C4-2B (cell line): ENCODE measurements at regions not wholly inside any gene's neighbourhood (a gene's known extent, or its start where the extent isn't known, plus 50 kb on each side); places are given as distances from the start of the nearest gene placed in this dataset.

Experiments used
- H3K27ac ChIP-seq: fragments of 450-650 bp; 2 replicates; pipeline ENCODE4 v1.5.1; 2017
- CTCF ChIP-seq: fragments of 450-650 bp; conservative IDR thresholded peaks from 2 replicates; pipeline ENCODE4 v1.5.1; 2017; ENCODE audit warnings: mild to moderate bottlenecking
- ZFX ChIP-seq: fragments of 450-650 bp; IDR thresholded peaks from 2 replicates; pipeline ENCODE4 v1.6.1; 2017

DNA sequence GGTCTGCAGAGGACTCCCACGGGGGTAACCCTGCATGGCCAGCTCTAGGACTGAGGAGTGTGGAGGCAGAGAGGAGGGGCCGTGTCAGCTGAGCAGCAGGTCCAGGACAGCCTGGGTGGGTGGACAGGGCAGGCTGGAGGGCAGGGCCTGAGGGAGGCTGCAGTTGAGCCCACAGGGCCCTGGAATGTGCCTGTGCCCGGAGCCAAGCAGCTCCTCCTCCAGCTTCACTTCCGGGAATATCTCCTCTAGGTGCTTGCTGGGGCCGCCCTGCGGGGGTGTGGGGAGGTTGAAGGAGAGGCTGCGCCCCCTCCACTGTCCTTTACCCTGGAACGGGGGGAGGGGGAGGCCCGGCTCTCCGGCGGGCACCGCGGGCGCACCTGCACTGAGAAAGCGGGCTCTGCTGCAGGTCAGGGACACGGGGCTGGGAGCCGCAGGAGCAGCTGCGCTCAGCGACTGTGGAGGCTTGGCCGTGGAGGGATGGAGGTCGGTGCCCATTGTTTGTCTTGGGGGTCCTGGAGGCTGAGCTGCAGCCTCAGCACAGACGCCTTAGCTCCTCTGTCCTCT lies 1293.2 kb downstream of the BRD1 start:
- TF ChIP-seq ZFX (no peak), CTCF (no peak)
- no peak overlapping the region for H3K27ac ChIP-seq

GRCh38 chr22:48532986-48533385 lies 1294.7 kb downstream of the BRD1 start:
- H3K27ac ChIP-seq, result no peak overlapping the region
- TF ChIP-seq ZFX (no peak), CTCF (no peak)

DNA sequence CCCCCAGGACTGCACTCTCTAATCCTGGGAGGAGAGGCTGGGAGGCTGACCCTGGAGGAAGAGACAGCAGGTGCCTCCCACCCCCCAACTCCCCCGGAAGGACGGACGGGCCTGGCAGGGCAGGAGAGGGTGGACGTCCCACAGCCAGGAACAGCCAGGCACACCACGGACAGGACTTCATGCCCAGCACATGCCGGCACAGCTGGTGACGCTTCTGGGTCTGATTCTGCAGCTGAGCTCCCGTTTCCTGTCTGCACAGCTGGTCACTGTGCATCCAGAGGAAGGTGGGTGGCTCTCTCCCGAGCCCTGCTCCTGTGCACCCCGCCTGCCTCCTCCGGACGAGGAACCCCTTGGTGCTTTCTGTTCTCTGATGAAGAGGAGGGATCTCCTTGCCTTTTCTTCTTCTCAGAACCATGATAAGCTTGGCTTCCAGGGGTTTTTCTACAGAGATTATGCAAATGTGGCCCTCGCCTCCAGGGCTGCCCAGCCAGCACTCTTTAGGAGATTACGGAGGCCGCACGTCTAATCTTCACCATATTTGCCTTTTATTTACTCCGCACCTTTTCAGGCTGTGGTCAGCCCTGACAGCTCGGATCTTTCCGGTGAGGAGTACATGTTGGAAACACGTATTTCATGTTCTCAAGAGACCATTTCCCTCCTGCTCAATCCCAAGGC lies 1295.8 kb downstream of the BRD1 start:
- H3K27ac ChIP-seq, result no peak overlapping the region
- TF ChIP-seq CTCF (no peak), ZFX (no peak)

- no peak for TF ChIP-seq ZFX
- no peak for TF ChIP-seq CTCF
- H3K27ac ChIP-seq, result no peak overlapping the region
Observed at GRCh38 chr22:48531108-48531507, 1296.6 kb downstream of the BRD1 start.

DNA sequence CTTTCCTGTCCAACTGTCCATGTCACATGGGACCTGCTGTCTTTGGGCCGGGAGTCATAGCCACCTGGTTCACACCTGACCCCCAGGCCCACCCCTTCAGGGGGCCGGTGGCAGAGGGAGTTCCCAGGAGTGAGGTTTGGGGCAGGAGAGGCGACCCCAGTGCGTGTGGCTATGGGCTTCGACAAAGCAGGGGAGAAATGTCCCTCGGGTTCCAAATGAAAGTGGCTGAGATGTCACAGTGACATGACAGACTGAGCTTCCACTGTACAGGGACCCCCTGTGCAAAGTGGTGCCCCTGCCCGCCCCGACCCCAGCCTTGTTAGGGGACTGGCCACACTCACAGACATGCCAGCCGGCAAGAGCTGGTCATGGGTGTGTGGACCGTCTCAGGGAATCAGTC lies 1297.0 kb downstream of the BRD1 start:
- TF ChIP-seq CTCF, result no peak
- no peak for TF ChIP-seq ZFX
- no peak overlapping the region for H3K27ac ChIP-seq

DNA sequence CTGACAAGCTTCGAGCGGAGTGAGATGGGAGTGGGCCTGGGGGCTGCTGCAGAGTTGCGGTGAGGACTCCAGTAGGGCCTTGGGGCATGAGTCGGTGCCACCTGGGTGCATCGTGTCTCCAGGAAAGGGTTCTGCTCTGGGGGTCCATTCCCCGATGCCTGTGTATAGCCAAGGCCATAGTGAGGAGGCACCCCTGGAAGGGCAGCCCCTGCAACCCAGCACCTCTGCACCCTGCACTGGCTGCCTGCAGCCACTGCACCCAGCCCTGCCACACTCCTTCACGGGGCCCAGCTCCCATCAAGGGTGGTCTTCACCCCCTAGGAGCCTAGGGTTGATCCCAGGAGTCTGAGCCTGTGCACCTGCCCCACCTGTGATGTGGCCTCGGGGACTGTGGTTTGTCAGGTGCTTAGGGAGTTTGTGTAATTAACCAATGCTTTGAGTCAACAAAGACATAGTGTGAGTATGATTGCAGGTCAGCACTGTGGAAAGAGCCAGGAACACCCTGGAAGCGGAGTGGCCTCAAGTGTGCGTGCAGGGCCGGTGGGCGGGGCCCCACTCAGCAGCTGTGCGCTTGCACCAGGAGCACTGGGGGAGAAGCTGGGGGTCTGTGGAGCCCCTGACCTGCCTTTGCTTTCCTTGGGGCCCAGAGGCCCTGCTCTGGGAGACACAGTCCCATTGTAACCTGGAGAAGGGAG lies 1299.3 kb downstream of the BRD1 start:
- TF ChIP-seq ZFX (no peak), CTCF (no peak)
- no peak overlapping the region for H3K27ac ChIP-seq

DNA sequence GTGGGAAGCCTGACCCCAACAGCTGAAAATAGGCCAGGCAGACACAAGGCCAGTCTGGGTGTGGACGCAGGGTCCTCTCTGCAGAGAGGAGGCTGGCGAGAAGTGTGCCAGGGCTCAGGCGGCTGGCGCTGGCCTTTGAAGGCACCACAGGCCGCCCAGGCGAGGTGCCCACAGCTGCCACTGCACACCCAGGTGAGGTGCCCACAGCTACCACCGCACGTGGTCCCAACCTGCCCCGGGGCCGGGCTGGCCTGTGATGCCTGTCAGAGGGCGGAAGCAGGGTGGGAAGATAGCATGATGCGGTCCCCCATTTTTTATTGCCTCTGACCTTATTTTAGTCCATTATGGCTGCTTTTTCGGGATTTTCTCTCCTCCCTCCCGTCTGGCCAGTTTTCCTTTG lies 1303.9 kb downstream of the BRD1 start:
- H3K27ac ChIP-seq, result no peak overlapping the region
- no peak for TF ChIP-seq ZFX
- no peak for TF ChIP-seq CTCF
